ENCODE measurements at regions not wholly inside any gene's neighbourhood (a gene's known extent, or its start where the extent isn't known, plus 50 kb on each side); places are given as distances from the start of the nearest gene placed in this dataset.

- POLR2A ChIA-PET, result no interaction called here
- Mint-ChIP-seq H3K27ac (no peak overlapping the region), H3K4me3 (no peak overlapping the region), H3K9me3 (peaks cover 0 to 18% (median 10%) of the 10 kb centered on the region in 9 donors), H3K36me3 (peaks cover 0 to 2% (median under 1%) of the 10 kb centered on the region in 3 donors), H3K27me3 (peaks cover 14 to 29% (median 21%) of the 10 kb centered on the region in 5 donors), H3K4me1 (peaks cover 0 to under 1% (median under 1%) of the 10 kb centered on the region in 4 donors)
- no peak for DNase-seq
- no peak for ATAC-seq
These were observed 355.1 kb downstream of the LIG4 start for GRCh38 chr13:107860284-107860683.

- no peak overlapping the region for H3K4me3 Mint-ChIP-seq
- DNase-seq (no peak), ATAC-seq (no peak)
- H3K9me3 Mint-ChIP-seq, result peaks cover 0 to 15% (median 2%) of the 10 kb centered on the region in 9 donors
- no peak overlapping the region for H3K27ac Mint-ChIP-seq
- no peaks in the 10 kb centered on the region for H3K36me3 Mint-ChIP-seq
- no peaks in the 10 kb centered on the region for H3K4me1 Mint-ChIP-seq
- H3K27me3 Mint-ChIP-seq, result peaks cover 0 to 15% (median 2%) of the 10 kb centered on the region in 5 donors
- POLR2A ChIA-PET, result no interaction called here
These were observed 360.5 kb downstream of the LIG4 start for GRCh38 chr13:107854880-107855279.

- Mint-ChIP-seq H3K27me3 (peaks cover 0 to 9% (median 2%) of the 10 kb centered on the region in 5 donors), H3K4me3 (no peak overlapping the region), H3K36me3 (no peaks in the 10 kb centered on the region), H3K9me3 (peaks cover 0 to 12% (median 2%) of the 10 kb centered on the region in 9 donors), H3K27ac (no peak overlapping the region), H3K4me1 (no peaks in the 10 kb centered on the region)
- DNase-seq (no peak), ATAC-seq (no peak)
- POLR2A ChIA-PET, result no interaction called here
These were observed 363.3 kb downstream of the LIG4 start for GRCh38 chr13:107852072-107852471.

- Mint-ChIP-seq H3K36me3 (no peaks in the 10 kb centered on the region), H3K27me3 (peaks cover 0 to 5% (median 2%) of the 10 kb centered on the region in 5 donors)
These were observed 363.7 kb downstream of the LIG4 start for GRCh38 chr13:107851670-107852069.

GRCh38 chr13:107847406-107847805, 367.9 kb downstream of the LIG4 start:
- H3K4me1 Mint-ChIP-seq, result no peaks in the 10 kb centered on the region
- no peak overlapping the region for H3K27ac Mint-ChIP-seq
- H3K36me3 Mint-ChIP-seq, result no peaks in the 10 kb centered on the region
- H3K4me3 Mint-ChIP-seq, result no peak overlapping the region
- POLR2A ChIA-PET, result no interaction called here
- ATAC-seq, result no peak
- H3K27me3 Mint-ChIP-seq, result no peaks in the 10 kb centered on the region
- DNase-seq, result no peak
- peaks cover 0 to 5% (median 0%) of the 10 kb centered on the region in 9 donors for H3K9me3 Mint-ChIP-seq

More at GRCh38 chr13:107851670-107852069, 363.7 kb downstream of the LIG4 start:
- no peak overlapping the region for H3K27ac Mint-ChIP-seq
- ATAC-seq, result no peak
- H3K9me3 Mint-ChIP-seq, result peaks cover 0 to 8% (median 2%) of the 10 kb centered on the region in 9 donors
- DNase-seq, result no peak
- POLR2A ChIA-PET, result no interaction called here
- H3K4me3 Mint-ChIP-seq, result no peak overlapping the region
- H3K4me1 Mint-ChIP-seq, result no peaks in the 10 kb centered on the region

- ATAC-seq (no peak), DNase-seq (no peak)
- Mint-ChIP-seq H3K27ac (no peak overlapping the region), H3K4me1 (no peaks in the 10 kb centered on the region), H3K4me3 (no peak overlapping the region), H3K27me3 (no peaks in the 10 kb centered on the region), H3K9me3 (peaks cover 0 to 5% (median 0%) of the 10 kb centered on the region in 9 donors), H3K36me3 (no peaks in the 10 kb centered on the region)
- POLR2A ChIA-PET, result no interaction called here
These were observed 368.7 kb downstream of the LIG4 start for GRCh38 chr13:107846642-107847041.

- H3K4me1 Mint-ChIP-seq, result no peaks in the 10 kb centered on the region
- DNase-seq, result no peak
- ATAC-seq, result no peak
- H3K4me3 Mint-ChIP-seq, result no peak overlapping the region
- H3K27me3 Mint-ChIP-seq, result no peaks in the 10 kb centered on the region
- H3K9me3 Mint-ChIP-seq, result peaks cover 0 to 5% (median 0%) of the 10 kb centered on the region in 9 donors
- no peak overlapping the region for H3K27ac Mint-ChIP-seq
- H3K36me3 Mint-ChIP-seq, result no peaks in the 10 kb centered on the region
- POLR2A ChIA-PET, result interaction anchor here (0.6 kb wide), 1 partner anchor 59 kb away, joined by 4 read pairs; no protein-coding TSS in a partner anchor
These were observed 369.4 kb downstream of the LIG4 start for GRCh38 chr13:107845911-107846310.

- Mint-ChIP-seq H3K9me3 (peaks cover 0 to 3% (median 0%) of the 10 kb centered on the region in 9 donors), H3K4me3 (no peak overlapping the region), H3K27me3 (no peaks in the 10 kb centered on the region), H3K36me3 (no peaks in the 10 kb centered on the region), H3K27ac (no peak overlapping the region), H3K4me1 (no peaks in the 10 kb centered on the region)
- DNase-seq, result no peak
- POLR2A ChIA-PET, result no interaction called here
- ATAC-seq, result no peak
These were observed 371.7 kb downstream of the LIG4 start for GRCh38 chr13:107843681-107844080.

- Mint-ChIP-seq H3K4me3 (no peak overlapping the region), H3K9me3 (peaks cover 0 to 3% (median 0%) of the 10 kb centered on the region in 9 donors), H3K27me3 (peaks cover 0 to 1% (median 0%) of the 10 kb centered on the region in 5 donors), H3K36me3 (no peaks in the 10 kb centered on the region), H3K4me1 (no peaks in the 10 kb centered on the region), H3K27ac (no peak overlapping the region)
- no peak for ATAC-seq
- POLR2A ChIA-PET, result no interaction called here
- DNase-seq, result no peak
These were observed 372.1 kb downstream of the LIG4 start for GRCh38 chr13:107843281-107843680.

- H3K27me3 Mint-ChIP-seq, result peaks cover 0 to 1% (median 0%) of the 10 kb centered on the region in 5 donors
- no peak overlapping the region for H3K27ac Mint-ChIP-seq
- DNase-seq (no peak), ATAC-seq (no peak)
- H3K9me3 Mint-ChIP-seq, result peaks cover 0 to 3% (median 0%) of the 10 kb centered on the region in 9 donors
- POLR2A ChIA-PET, result no interaction called here
- H3K36me3 Mint-ChIP-seq, result no peaks in the 10 kb centered on the region
- H3K4me1 Mint-ChIP-seq, result no peaks in the 10 kb centered on the region
- no peak overlapping the region for H3K4me3 Mint-ChIP-seq
These were observed 372.7 kb downstream of the LIG4 start for GRCh38 chr13:107842562-107843180.

- DNase-seq (no peak), ATAC-seq (no peak)
- POLR2A ChIA-PET, result no interaction called here
- no peak overlapping the region for H3K27ac Mint-ChIP-seq
- no peaks in the 10 kb centered on the region for H3K36me3 Mint-ChIP-seq
- no peaks in the 10 kb centered on the region for H3K4me1 Mint-ChIP-seq
- no peak overlapping the region for H3K4me3 Mint-ChIP-seq
- H3K9me3 Mint-ChIP-seq, result peaks cover 0 to 4% (median 0%) of the 10 kb centered on the region in 9 donors
- peaks cover 0 to 2% (median 0%) of the 10 kb centered on the region in 5 donors for H3K27me3 Mint-ChIP-seq
These were observed 376.7 kb downstream of the LIG4 start for GRCh38 chr13:107838588-107839161.

GRCh38 chr13:107836685-107837084, 378.7 kb downstream of the LIG4 start:
- ATAC-seq (no peak), DNase-seq (no peak)
- Mint-ChIP-seq H3K9me3 (peaks cover 0 to 12% (median 0%) of the 10 kb centered on the region in 9 donors), H3K4me1 (peaks cover 0 to 2% (median 0%) of the 10 kb centered on the region in 4 donors), H3K27ac (no peak overlapping the region), H3K4me3 (no peak overlapping the region), H3K27me3 (peaks cover 0 to 8% (median 1%) of the 10 kb centered on the region in 5 donors), H3K36me3 (no peaks in the 10 kb centered on the region)
- POLR2A ChIA-PET, result no interaction called here

GRCh38 chr13:107835339-107836018, 379.9 kb downstream of the LIG4 start:
- POLR2A ChIA-PET, result no interaction called here
- H3K36me3 Mint-ChIP-seq, result no peaks in the 10 kb centered on the region
- no peak for ATAC-seq

More at GRCh38 chr13:107835339-107836018, 379.9 kb downstream of the LIG4 start:
- Mint-ChIP-seq H3K4me3 (no peak overlapping the region), H3K27ac (no peak overlapping the region), H3K27me3 (peaks cover 0 to 12% (median 1%) of the 10 kb centered on the region in 5 donors), H3K4me1 (peaks cover 0 to 2% (median 0%) of the 10 kb centered on the region in 4 donors), H3K9me3 (peaks cover 0 to 18% (median 0%) of the 10 kb centered on the region in 9 donors)
- no peak for DNase-seq

Measured in naive thymus-derived CD8-positive, alpha-beta T cell (primary cell).